ENCODE measurements at regions not wholly inside any gene's neighbourhood (a gene's known extent, or its start where the extent isn't known, plus 50 kb on each side); places are given as distances from the start of the nearest gene placed in this dataset.

GRCh38 chr14:23861666-23862065 is 91.9 kb upstream of the DHRS4 start:
- Mint-ChIP-seq H3K27me3 (ENCODE audit: insufficient read depth, unreplicated experiment) (no peaks in the 10 kb centered on the region), H3K9me3 (ENCODE audit: unreplicated experiment) (no peaks in the 10 kb centered on the region), H3K27ac (ENCODE audit: unreplicated experiment) (no peak overlapping the region), H3K36me3 (ENCODE audit: insufficient read depth, unreplicated experiment) (no peaks in the 10 kb centered on the region), H3K4me1 (ENCODE audit: low read depth, unreplicated experiment) (no peaks in the 10 kb centered on the region), H3K4me3 (ENCODE audit: unreplicated experiment) (no peak overlapping the region)
- intact Hi-C loops (cut with micrococcal nuclease; ENCODE audit: unreplicated experiment), result no loop called here
- ChIA-PET CTCF (interaction anchor here (0.6 kb wide), 1 partner anchor 1305 kb away, joined by 5 read pairs; no protein-coding TSS in a partner anchor), POLR2A (no interaction called here)
- Histone ChIP-seq H3K27me3 (replicated peaks; ENCODE audit: control insufficient read depth, insufficient read depth, low read length) (no peaks in the 10 kb centered on the region), H3K9me3 (no peaks in the 10 kb centered on the region), H3K36me3 (ENCODE audit: control insufficient read depth, insufficient read depth, low read length) (no peaks in the 10 kb centered on the region), H3K4me3 (ENCODE audit: low read depth, low read length) (no peak overlapping the region), H3K4me1 (no peaks in the 10 kb centered on the region)
- DNase-seq, result no peak
- no TSS peak for BruUV-seq (replicated peaks)
- TF ChIP-seq, protein P1, sequence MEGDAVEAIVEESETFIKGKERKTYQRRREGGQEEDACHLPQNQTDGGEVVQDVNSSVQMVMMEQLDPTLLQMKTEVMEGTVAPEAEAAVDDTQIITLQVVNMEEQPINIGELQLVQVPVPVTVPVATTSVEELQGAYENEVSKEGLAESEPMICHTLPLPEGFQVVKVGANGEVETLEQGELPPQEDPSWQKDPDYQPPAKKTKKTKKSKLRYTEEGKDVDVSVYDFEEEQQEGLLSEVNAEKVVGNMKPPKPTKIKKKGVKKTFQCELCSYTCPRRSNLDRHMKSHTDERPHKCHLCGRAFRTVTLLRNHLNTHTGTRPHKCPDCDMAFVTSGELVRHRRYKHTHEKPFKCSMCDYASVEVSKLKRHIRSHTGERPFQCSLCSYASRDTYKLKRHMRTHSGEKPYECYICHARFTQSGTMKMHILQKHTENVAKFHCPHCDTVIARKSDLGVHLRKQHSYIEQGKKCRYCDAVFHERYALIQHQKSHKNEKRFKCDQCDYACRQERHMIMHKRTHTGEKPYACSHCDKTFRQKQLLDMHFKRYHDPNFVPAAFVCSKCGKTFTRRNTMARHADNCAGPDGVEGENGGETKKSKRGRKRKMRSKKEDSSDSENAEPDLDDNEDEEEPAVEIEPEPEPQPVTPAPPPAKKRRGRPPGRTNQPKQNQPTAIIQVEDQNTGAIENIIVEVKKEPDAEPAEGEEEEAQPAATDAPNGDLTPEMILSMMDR (IDR thresholded peaks at IDR 0.05; ENCODE audit: insufficient read depth in 1 of 2, low read depth in 1 of 2, low read length in 1 of 2, severe bottlenecking in 1 of 2, unreplicated experiment in 1 of 2), result no peak

- H3K9me3 ChIP-seq, result no peaks in the 10 kb centered on the region
- no peaks in the 10 kb centered on the region for H3K36me3 ChIP-seq (ENCODE audit: control insufficient read depth, insufficient read depth, low read length)
- H3K36me3 Mint-ChIP-seq (ENCODE audit: insufficient read depth, unreplicated experiment), result no peaks in the 10 kb centered on the region
- H3K4me3 ChIP-seq (ENCODE audit: low read depth, low read length), result no peak overlapping the region
- intact Hi-C loops (cut with micrococcal nuclease; ENCODE audit: unreplicated experiment), result no loop called here
- H3K4me1 Mint-ChIP-seq (ENCODE audit: low read depth, unreplicated experiment), result no peaks in the 10 kb centered on the region
- no peaks in the 10 kb centered on the region for H3K4me1 ChIP-seq
- no peaks in the 10 kb centered on the region for H3K27me3 ChIP-seq (replicated peaks; ENCODE audit: control insufficient read depth, insufficient read depth, low read length)
- H3K9me3 Mint-ChIP-seq (ENCODE audit: unreplicated experiment), result no peaks in the 10 kb centered on the region
- ChIA-PET CTCF (no interaction called here), POLR2A (no interaction called here)
- DNase-seq, result no peak
- H3K4me3 Mint-ChIP-seq (ENCODE audit: unreplicated experiment), result no peak overlapping the region
- TF ChIP-seq, protein P1 (IDR thresholded peaks at IDR 0.05; ENCODE audit: insufficient read depth in 1 of 2, low read depth in 1 of 2, low read length in 1 of 2, severe bottlenecking in 1 of 2, unreplicated experiment in 1 of 2), result no peak
- no TSS peak for BruUV-seq (replicated peaks)
- H3K27me3 Mint-ChIP-seq (ENCODE audit: insufficient read depth, unreplicated experiment), result no peaks in the 10 kb centered on the region
- no peak overlapping the region for H3K27ac Mint-ChIP-seq (ENCODE audit: unreplicated experiment)
Observed at GRCh38 chr14:23862513-23862912, 91.1 kb upstream of the DHRS4 start.

- no TSS peak for BruUV-seq (replicated peaks)
- no peaks in the 10 kb centered on the region for H3K27me3 Mint-ChIP-seq (ENCODE audit: insufficient read depth, unreplicated experiment)
- H3K4me1 ChIP-seq, result no peaks in the 10 kb centered on the region
- peaks cover 6% of the 10 kb centered on the region for H3K4me1 Mint-ChIP-seq (ENCODE audit: low read depth, unreplicated experiment)
- intact Hi-C loops (cut with micrococcal nuclease; ENCODE audit: unreplicated experiment), result no loop called here
- H3K36me3 ChIP-seq (ENCODE audit: control insufficient read depth, insufficient read depth, low read length), result no peaks in the 10 kb centered on the region
- H3K27me3 ChIP-seq (replicated peaks; ENCODE audit: control insufficient read depth, insufficient read depth, low read length), result no peaks in the 10 kb centered on the region
- no peak overlapping the region for H3K4me3 Mint-ChIP-seq (ENCODE audit: unreplicated experiment)
- H3K36me3 Mint-ChIP-seq (ENCODE audit: insufficient read depth, unreplicated experiment), result no peaks in the 10 kb centered on the region
- H3K27ac Mint-ChIP-seq (ENCODE audit: unreplicated experiment), result no peak overlapping the region
- DNase-seq, result no peak
- ChIA-PET POLR2A (no interaction called here), CTCF (no interaction called here)
- TF ChIP-seq, protein P1 (IDR thresholded peaks at IDR 0.05; ENCODE audit: insufficient read depth in 1 of 2, low read depth in 1 of 2, low read length in 1 of 2, severe bottlenecking in 1 of 2, unreplicated experiment in 1 of 2), result no peak
- H3K9me3 ChIP-seq, result no peaks in the 10 kb centered on the region
- no peaks in the 10 kb centered on the region for H3K9me3 Mint-ChIP-seq (ENCODE audit: unreplicated experiment)
- no peak overlapping the region for H3K4me3 ChIP-seq (ENCODE audit: low read depth, low read length)
Observed at GRCh38 chr14:23863836-23864235, 89.7 kb upstream of the DHRS4 start.

Data from Caco-2 (cell line).